ENCODE measurements at regions not wholly inside any gene's neighbourhood (a gene's known extent, or its start where the extent isn't known, plus 50 kb on each side); places are given as distances from the start of the nearest gene placed in this dataset.

DNA sequence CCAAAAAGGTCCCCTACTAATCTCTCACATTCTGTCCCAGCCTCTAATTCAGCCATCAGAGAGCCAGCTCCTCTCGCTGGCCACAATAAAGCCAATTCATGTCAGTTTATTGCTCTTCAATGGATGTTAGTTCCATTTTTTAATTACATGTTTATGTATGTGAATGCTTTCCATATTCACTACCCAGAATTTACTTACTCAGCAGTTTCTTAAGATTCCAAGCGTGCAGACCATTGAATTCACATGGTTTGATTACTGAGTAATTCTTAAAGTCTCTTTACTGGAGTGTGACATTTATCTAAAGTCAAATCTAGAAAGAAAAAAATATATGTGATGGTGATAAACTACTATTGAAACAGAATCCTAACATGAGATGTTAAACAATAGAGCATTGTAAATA, 102.2 kb downstream of the LLPH start:
- DNase-seq (ENCODE audit: low read depth in 1 of 2, low spot score in 1 of 2) = no peak
- H3K27me3 ChIP-seq (ENCODE audit: insufficient read depth, poor library complexity, severe bottlenecking) = peaks cover 9% of the 10 kb centered on the region

DNA sequence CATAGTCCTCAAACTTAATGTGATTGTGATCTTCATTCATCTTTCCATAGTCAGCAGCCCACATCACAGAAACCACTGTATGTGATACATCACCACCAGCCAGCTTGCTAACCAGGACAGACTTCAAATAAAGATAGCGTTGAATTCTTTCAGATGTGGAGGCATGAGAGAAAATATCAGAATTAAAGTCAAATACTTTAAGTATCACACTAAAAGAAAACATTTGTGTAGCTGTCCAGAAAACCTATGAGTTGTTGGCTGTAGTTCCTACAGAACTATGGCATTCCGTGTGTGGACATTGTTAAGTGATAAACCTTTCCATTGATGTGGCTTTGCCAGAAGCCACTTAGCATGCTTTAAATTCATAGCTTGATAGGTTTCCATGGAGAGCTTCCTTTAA, 105.1 kb downstream of the LLPH start:
- DNase-seq (ENCODE audit: low read depth in 1 of 2, low spot score in 1 of 2) = no peak
- no peak for TF ChIP-seq SPI1 (IDR thresholded peaks at IDR 0.05; ENCODE audit: borderline replicate concordance, low read depth)
- TF ChIP-seq POLR2AphosphoS5 (IDR thresholded peaks at IDR 0.05; ENCODE audit: low read depth) = no peak
- no peak for TF ChIP-seq GABPA (IDR thresholded peaks at IDR 0.05; ENCODE audit: low read depth)
- TF ChIP-seq, protein P1, sequence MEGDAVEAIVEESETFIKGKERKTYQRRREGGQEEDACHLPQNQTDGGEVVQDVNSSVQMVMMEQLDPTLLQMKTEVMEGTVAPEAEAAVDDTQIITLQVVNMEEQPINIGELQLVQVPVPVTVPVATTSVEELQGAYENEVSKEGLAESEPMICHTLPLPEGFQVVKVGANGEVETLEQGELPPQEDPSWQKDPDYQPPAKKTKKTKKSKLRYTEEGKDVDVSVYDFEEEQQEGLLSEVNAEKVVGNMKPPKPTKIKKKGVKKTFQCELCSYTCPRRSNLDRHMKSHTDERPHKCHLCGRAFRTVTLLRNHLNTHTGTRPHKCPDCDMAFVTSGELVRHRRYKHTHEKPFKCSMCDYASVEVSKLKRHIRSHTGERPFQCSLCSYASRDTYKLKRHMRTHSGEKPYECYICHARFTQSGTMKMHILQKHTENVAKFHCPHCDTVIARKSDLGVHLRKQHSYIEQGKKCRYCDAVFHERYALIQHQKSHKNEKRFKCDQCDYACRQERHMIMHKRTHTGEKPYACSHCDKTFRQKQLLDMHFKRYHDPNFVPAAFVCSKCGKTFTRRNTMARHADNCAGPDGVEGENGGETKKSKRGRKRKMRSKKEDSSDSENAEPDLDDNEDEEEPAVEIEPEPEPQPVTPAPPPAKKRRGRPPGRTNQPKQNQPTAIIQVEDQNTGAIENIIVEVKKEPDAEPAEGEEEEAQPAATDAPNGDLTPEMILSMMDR (IDR thresholded peaks at IDR 0.05; ENCODE audit: insufficient read depth, low read length) = no peak
- TF ChIP-seq, protein P2, sequence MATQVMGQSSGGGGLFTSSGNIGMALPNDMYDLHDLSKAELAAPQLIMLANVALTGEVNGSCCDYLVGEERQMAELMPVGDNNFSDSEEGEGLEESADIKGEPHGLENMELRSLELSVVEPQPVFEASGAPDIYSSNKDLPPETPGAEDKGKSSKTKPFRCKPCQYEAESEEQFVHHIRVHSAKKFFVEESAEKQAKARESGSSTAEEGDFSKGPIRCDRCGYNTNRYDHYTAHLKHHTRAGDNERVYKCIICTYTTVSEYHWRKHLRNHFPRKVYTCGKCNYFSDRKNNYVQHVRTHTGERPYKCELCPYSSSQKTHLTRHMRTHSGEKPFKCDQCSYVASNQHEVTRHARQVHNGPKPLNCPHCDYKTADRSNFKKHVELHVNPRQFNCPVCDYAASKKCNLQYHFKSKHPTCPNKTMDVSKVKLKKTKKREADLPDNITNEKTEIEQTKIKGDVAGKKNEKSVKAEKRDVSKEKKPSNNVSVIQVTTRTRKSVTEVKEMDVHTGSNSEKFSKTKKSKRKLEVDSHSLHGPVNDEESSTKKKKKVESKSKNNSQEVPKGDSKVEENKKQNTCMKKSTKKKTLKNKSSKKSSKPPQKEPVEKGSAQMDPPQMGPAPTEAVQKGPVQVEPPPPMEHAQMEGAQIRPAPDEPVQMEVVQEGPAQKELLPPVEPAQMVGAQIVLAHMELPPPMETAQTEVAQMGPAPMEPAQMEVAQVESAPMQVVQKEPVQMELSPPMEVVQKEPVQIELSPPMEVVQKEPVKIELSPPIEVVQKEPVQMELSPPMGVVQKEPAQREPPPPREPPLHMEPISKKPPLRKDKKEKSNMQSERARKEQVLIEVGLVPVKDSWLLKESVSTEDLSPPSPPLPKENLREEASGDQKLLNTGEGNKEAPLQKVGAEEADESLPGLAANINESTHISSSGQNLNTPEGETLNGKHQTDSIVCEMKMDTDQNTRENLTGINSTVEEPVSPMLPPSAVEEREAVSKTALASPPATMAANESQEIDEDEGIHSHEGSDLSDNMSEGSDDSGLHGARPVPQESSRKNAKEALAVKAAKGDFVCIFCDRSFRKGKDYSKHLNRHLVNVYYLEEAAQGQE (IDR thresholded peaks at IDR 0.05; ENCODE audit: insufficient replicate concordance, low read depth) = no peak
- Histone ChIP-seq H3K27me3 (ENCODE audit: insufficient read depth, poor library complexity, severe bottlenecking) (no peaks in the 10 kb centered on the region), H3K4me3 (replicated peaks; ENCODE audit: insufficient read depth, low read length) (no peak overlapping the region), H3K27ac (replicated peaks) (no peak overlapping the region)

More for the DNA sequence above, 102.2 kb downstream of the LLPH start:
- Histone ChIP-seq H3K4me3 (replicated peaks; ENCODE audit: insufficient read depth, low read length) (no peak overlapping the region), H3K27ac (replicated peaks) (no peak overlapping the region)
- TF ChIP-seq, protein P2 (IDR thresholded peaks at IDR 0.05; ENCODE audit: insufficient replicate concordance, low read depth) = no peak
- TF ChIP-seq SPI1 (IDR thresholded peaks at IDR 0.05; ENCODE audit: borderline replicate concordance, low read depth) = no peak
- TF ChIP-seq POLR2AphosphoS5 (IDR thresholded peaks at IDR 0.05; ENCODE audit: low read depth) = no peak
- TF ChIP-seq, protein P1 (IDR thresholded peaks at IDR 0.05; ENCODE audit: insufficient read depth, low read length) = no peak
- TF ChIP-seq GABPA (IDR thresholded peaks at IDR 0.05; ENCODE audit: low read depth) = no peak

DNA sequence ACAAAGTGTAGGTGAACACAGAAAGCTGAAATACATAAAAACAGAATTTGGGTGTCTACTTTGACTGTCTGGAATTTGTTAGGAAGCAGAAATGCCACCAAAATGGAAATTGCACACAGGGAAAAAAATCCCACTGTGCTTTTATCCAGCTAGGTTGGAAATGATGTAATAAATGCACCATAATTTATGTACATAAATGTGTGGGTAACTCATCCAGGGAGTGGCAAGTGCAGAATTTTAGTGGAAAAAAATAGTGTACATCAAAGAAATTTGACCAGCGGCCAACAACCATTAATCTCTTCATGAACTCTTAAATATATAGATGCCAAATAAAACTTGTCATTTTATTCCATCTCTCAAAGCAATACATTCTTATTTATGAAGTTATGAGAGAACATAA, 105.6 kb downstream of the LLPH start:
- no peaks in the 10 kb centered on the region for H3K27me3 ChIP-seq (ENCODE audit: insufficient read depth, poor library complexity, severe bottlenecking)
- DNase-seq (ENCODE audit: low read depth in 1 of 2, low spot score in 1 of 2) = no peak
- H3K27ac ChIP-seq (replicated peaks) = no peak overlapping the region
- no peak overlapping the region for H3K4me3 ChIP-seq (replicated peaks; ENCODE audit: insufficient read depth, low read length)
- TF ChIP-seq, protein P1 (IDR thresholded peaks at IDR 0.05; ENCODE audit: insufficient read depth, low read length) = no peak
- TF ChIP-seq POLR2AphosphoS5 (IDR thresholded peaks at IDR 0.05; ENCODE audit: low read depth) (no peak), GABPA (IDR thresholded peaks at IDR 0.05; ENCODE audit: low read depth) (no peak), SPI1 (IDR thresholded peaks at IDR 0.05; ENCODE audit: borderline replicate concordance, low read depth) (no peak)
- TF ChIP-seq, protein P2 (IDR thresholded peaks at IDR 0.05; ENCODE audit: insufficient replicate concordance, low read depth) = no peak

Data from HL-60 (cell line).